Posterior vena cava (tissue), 2 donors: ENCODE measurements at regions not wholly inside any gene's neighbourhood (a gene's known extent, or its start where the extent isn't known, plus 50 kb on each side); places are given as distances from the start of the nearest gene placed in this dataset.
"Not testable (repeated sequence)": the region's sequence is repeated elsewhere in the genome, so short reads cannot be mapped to it uniquely, and the experiment has no call there.

Experiments used
- DNase-seq: peaks from one replicate; pipeline ENCODE4 v3.0.0-alpha.2; 2020; ENCODE audit warnings: low spot score
- intact Hi-C, 2 donors: fragments of 100-400 bp; cut with DNase I; formaldehyde crosslinking; loops; one replicate each; pipeline versions ENCODE4 v1.14.1 to v1.14.2; 2022 to 2023
- donor health status: DM: yes; HTN: yes; CAD: no.
- donor health status: DM: yes; HTN: yes; CAD: no.

GRCh38 chr2:67186326-67186725 lies 210.8 kb upstream of the ETAA1 start:
- intact Hi-C loops = no loop called here
- no peak for DNase-seq

GRCh38 chr2:67186871-67187270 lies 210.3 kb upstream of the ETAA1 start:
- intact Hi-C loops = no loop called here
- DNase-seq = no peak

- intact Hi-C loops, DNase-seq: not testable (repeated sequence)
Measured at GRCh38 chr2:67195327-67195726, 201.8 kb upstream of the ETAA1 start.

GRCh38 chr2:67201521-67201920 lies 195.6 kb upstream of the ETAA1 start:
- intact Hi-C loops = no loop called here

GRCh38 chr2:67204349-67204748 lies 192.8 kb upstream of the ETAA1 start:
- DNase-seq = no peak
- intact Hi-C loops = no loop called here

More at GRCh38 chr2:67201521-67201920, 195.6 kb upstream of the ETAA1 start:
- DNase-seq = no peak

- no peak for DNase-seq
- intact Hi-C loops = no loop called here
Measured at GRCh38 chr2:67208887-67209500, 188.1 kb upstream of the ETAA1 start.

GRCh38 chr2:67210430-67210829 lies 186.7 kb upstream of the ETAA1 start:
- no peak for DNase-seq
- intact Hi-C loops = no loop called here

- no peak for DNase-seq
- intact Hi-C loops = no loop called here
Measured at GRCh38 chr2:67212203-67212602, 184.9 kb upstream of the ETAA1 start.

GRCh38 chr2:67213270-67213670 lies 183.9 kb upstream of the ETAA1 start:
- intact Hi-C loops = no loop called here
- DNase-seq = no peak

GRCh38 chr2:67213677-67214402 lies 183.3 kb upstream of the ETAA1 start:
- intact Hi-C loops = no loop called here
- no peak for DNase-seq

GRCh38 chr2:67214585-67215185 lies 182.4 kb upstream of the ETAA1 start:
- intact Hi-C loops = no loop called here
- no peak for DNase-seq

- intact Hi-C loops = no loop called here
- DNase-seq = no peak
Measured at GRCh38 chr2:67215214-67216055, 181.7 kb upstream of the ETAA1 start.

- no peak for DNase-seq
- intact Hi-C loops = no loop called here
Measured at GRCh38 chr2:67216103-67216502, 181.0 kb upstream of the ETAA1 start.

- intact Hi-C loops = no loop called here
Measured at GRCh38 chr2:67216881-67217280, 180.3 kb upstream of the ETAA1 start.

GRCh38 chr2:67217398-67217797 lies 179.7 kb upstream of the ETAA1 start:
- intact Hi-C loops = no loop called here
- DNase-seq = no peak

More at GRCh38 chr2:67216881-67217280, 180.3 kb upstream of the ETAA1 start:
- DNase-seq = no peak

GRCh38 chr2:67218056-67218455 lies 179.1 kb upstream of the ETAA1 start:
- DNase-seq = no peak
- intact Hi-C loops = no loop called here

GRCh38 chr2:67219651-67220050 lies 177.5 kb upstream of the ETAA1 start:
- intact Hi-C loops = no loop called here
- DNase-seq = no peak

- DNase-seq = no peak
- intact Hi-C loops = no loop called here
Measured at GRCh38 chr2:67221266-67221665, 175.9 kb upstream of the ETAA1 start.

GRCh38 chr2:67225287-67225973 lies 171.7 kb upstream of the ETAA1 start:
- intact Hi-C loops = no loop called here
- no peak for DNase-seq
